Osteocyte (in vitro differentiated cells): ENCODE measurements at regions not wholly inside any gene's neighbourhood (a gene's known extent, or its start where the extent isn't known, plus 50 kb on each side); places are given as distances from the start of the nearest gene placed in this dataset.

ENCODE experiments used
- DNase-seq: peaks from one replicate; pipeline ENCODE4 v3.0.0; 2021; ENCODE audit warnings: mixed read lengths; ENCODE audit not compliant: unreplicated experiment; ENCODE audit errors: extremely low spot score
- H3K27ac Mint-ChIP-seq: one replicate; pipeline ENCODE4 v1.8.0; 2021; ENCODE audit warnings: mild to moderate bottlenecking, mixed read lengths; ENCODE audit not compliant: unreplicated experiment
- H3K27me3 Mint-ChIP-seq: one replicate; pipeline ENCODE4 v1.8.0; 2021; ENCODE audit warnings: mixed read lengths; ENCODE audit not compliant: unreplicated experiment
- H3K36me3 Mint-ChIP-seq: one replicate; pipeline ENCODE4 v1.8.0; 2021; ENCODE audit warnings: mixed read lengths; ENCODE audit not compliant: unreplicated experiment
- H3K4me1 Mint-ChIP-seq: one replicate; pipeline ENCODE4 v1.8.0; 2021; ENCODE audit warnings: mixed read lengths; ENCODE audit not compliant: unreplicated experiment
- H3K4me3 Mint-ChIP-seq: one replicate; pipeline ENCODE4 v1.8.0; 2021; ENCODE audit warnings: mild to moderate bottlenecking, moderate library complexity, mixed read lengths; ENCODE audit not compliant: unreplicated experiment
- H3K9me3 Mint-ChIP-seq: one replicate; pipeline ENCODE4 v1.8.0; 2021; ENCODE audit warnings: mixed read lengths; ENCODE audit not compliant: unreplicated experiment
- TF ChIP-seq, protein P1 (sequence below): fragments of 200-600 bp; sonication (generic); IDR thresholded peaks from 2 replicates; pipeline ENCODE4 v1.5.0; 2021; ENCODE audit warnings: antibody characterized with exemption, mild to moderate bottlenecking, moderate library complexity

DNA sequence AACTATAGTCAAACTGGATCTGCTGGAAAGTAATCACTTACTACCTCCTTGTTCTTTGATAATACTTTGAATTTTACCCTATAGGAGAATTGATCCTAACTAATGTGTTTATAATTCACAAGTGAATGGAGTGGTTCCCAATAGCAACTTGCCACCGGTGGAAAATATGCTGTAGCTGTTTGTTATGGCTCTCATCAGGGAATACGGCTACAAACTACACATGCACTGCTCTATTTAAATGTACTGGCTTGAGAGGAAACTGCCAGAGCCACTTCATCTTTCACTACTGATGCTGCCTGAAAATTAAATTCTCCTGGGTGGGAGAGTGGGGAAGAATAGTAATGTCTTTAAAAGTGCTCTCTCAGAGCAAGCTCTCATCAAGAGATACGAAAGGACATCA lies 448.5 kb upstream of the GRAMD2B start:
- Mint-ChIP-seq H3K36me3 (no peaks in the 10 kb centered on the region), H3K4me1 (peaks cover 7% of the 10 kb centered on the region), H3K4me3 (no peak overlapping the region), H3K9me3 (no peaks in the 10 kb centered on the region), H3K27me3 (peaks cover 23% of the 10 kb centered on the region), H3K27ac (no peak overlapping the region)
- TF ChIP-seq, protein P1, sequence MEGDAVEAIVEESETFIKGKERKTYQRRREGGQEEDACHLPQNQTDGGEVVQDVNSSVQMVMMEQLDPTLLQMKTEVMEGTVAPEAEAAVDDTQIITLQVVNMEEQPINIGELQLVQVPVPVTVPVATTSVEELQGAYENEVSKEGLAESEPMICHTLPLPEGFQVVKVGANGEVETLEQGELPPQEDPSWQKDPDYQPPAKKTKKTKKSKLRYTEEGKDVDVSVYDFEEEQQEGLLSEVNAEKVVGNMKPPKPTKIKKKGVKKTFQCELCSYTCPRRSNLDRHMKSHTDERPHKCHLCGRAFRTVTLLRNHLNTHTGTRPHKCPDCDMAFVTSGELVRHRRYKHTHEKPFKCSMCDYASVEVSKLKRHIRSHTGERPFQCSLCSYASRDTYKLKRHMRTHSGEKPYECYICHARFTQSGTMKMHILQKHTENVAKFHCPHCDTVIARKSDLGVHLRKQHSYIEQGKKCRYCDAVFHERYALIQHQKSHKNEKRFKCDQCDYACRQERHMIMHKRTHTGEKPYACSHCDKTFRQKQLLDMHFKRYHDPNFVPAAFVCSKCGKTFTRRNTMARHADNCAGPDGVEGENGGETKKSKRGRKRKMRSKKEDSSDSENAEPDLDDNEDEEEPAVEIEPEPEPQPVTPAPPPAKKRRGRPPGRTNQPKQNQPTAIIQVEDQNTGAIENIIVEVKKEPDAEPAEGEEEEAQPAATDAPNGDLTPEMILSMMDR: no peak
- DNase-seq: no peak

DNA sequence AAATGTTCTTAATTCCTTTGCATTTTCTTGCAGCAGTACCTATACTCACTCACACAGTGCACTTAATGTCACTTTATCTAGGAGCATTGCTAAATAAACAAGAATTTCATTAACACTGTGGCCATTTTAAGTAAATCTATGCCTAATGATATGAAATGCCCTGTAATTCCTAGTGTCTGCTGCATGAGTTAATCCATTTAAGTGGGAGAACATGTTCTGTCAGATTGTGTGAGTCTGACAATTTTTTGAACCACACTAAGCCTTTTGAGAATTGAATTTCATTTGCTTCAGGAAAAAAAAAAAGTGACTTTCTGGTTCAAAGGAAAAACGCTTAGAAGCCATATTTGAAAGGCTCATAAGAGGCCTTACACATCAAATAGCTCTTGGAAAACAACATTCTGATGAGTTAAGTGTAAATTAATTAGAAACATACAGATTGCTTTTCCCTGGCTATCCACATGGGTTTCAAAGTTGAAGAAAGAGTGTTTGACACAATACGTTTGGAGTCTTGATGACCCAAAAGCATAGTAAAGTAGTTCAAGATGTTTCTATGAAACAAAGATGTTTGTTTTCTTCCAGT lies 446.7 kb upstream of the GRAMD2B start:
- Mint-ChIP-seq H3K4me3 (no peak overlapping the region), H3K27ac (no peak overlapping the region), H3K9me3 (no peaks in the 10 kb centered on the region), H3K4me1 (peaks cover 7% of the 10 kb centered on the region), H3K36me3 (no peaks in the 10 kb centered on the region), H3K27me3 (peaks cover 19% of the 10 kb centered on the region)
- DNase-seq: no peak
- TF ChIP-seq, protein P1: no peak

DNA sequence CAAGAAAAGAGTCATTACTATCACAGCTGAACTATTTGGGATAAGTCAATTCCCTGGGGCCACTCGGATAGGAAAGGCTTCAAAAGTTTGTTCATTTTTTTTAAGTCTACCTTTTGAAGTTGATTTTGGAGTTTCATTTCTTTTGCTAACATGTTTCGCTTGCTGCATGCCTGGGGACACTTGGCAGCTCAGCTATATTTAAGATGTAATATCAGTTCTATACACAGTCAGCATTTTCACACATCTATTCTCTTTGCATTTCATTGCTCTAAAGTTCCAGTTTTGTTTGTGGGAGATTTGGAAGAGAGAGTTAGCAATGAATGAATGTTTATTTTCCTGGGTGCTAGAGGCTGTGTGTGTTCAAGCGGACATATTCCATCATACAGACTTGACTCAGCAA lies 445.2 kb upstream of the GRAMD2B start:
- Mint-ChIP-seq H3K27ac (no peak overlapping the region), H3K4me3 (no peak overlapping the region)
- TF ChIP-seq, protein P1: no peak

DNA sequence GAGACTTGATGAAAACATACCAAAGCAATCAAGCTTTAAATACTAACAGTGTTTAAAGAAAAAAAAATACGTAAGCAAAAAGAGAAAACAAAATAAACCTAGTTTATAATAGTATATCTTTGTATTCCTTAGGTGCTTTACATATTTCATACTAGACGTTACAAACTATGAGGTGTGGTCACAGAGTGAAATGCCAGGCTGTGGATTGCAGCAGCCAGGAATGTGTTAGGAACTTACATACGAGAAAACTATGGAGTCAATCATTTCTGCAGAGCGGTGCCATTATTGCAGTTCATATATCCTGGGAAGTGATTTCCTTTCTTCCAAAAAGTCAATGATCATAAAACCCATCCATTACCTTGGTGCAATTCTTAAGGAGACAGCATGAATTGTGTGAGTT lies 443.6 kb upstream of the GRAMD2B start:
- DNase-seq: no peak
- Mint-ChIP-seq H3K36me3 (peaks cover 2% of the 10 kb centered on the region), H3K4me3 (no peak overlapping the region), H3K4me1 (no peaks in the 10 kb centered on the region), H3K9me3 (peaks cover 10% of the 10 kb centered on the region), H3K27me3 (peaks cover 8% of the 10 kb centered on the region), H3K27ac (no peak overlapping the region)
- TF ChIP-seq, protein P1: no peak

More for the DNA sequence above, 445.2 kb upstream of the GRAMD2B start:
- Mint-ChIP-seq H3K36me3 (no peaks in the 10 kb centered on the region), H3K9me3 (no peaks in the 10 kb centered on the region), H3K27me3 (peaks cover 12% of the 10 kb centered on the region), H3K4me1 (peaks cover 1% of the 10 kb centered on the region)
- DNase-seq: no peak

DNA sequence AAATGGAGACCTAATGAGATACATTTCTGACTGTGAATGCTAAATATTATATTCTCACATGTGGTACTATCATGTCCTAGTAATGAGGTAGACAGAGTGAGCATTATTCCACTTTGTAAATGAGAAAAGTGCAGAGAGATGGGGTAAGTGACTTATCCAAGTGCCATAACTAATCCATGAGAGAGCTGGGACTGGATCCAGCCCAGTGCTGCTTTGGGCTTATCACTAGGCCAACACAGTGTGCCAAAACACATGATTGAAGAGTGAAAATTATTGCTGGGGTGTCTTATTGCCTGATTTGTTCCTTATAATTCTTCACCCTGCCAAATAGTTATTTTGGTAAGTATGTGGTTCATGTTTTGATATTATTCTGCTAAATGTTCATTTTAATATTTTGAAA lies 442.2 kb upstream of the GRAMD2B start:
- Mint-ChIP-seq H3K27me3 (peaks cover 3% of the 10 kb centered on the region), H3K4me1 (no peaks in the 10 kb centered on the region)
- TF ChIP-seq, protein P1: no peak

More for the DNA sequence above, 442.2 kb upstream of the GRAMD2B start:
- no peak overlapping the region for H3K27ac Mint-ChIP-seq
- H3K9me3 Mint-ChIP-seq: peaks cover 24% of the 10 kb centered on the region
- H3K4me3 Mint-ChIP-seq: no peak overlapping the region
- no peak for DNase-seq
- peaks cover 4% of the 10 kb centered on the region for H3K36me3 Mint-ChIP-seq
